Common myeloid progenitor, CD34-positive (primary cell): ENCODE measurements at regions not wholly inside any gene's neighbourhood (a gene's known extent, or its start where the extent isn't known, plus 50 kb on each side); places are given as distances from the start of the nearest gene placed in this dataset.

Source experiments
- CTCF ChIA-PET: fragments of 350-600 bp; sonication (Branson Sonifier 250); formaldehyde crosslinking; loops from one replicate; lab custom pipeline; 2021; ENCODE audit warnings: antibody characterized with exemption; lab: Charles Lee
- POLR2A ChIA-PET: fragments of 350-600 bp; sonication (Branson Sonifier 250); formaldehyde crosslinking; loops from one replicate; lab custom pipeline; 2021; ENCODE audit warnings: antibody characterized with exemption; lab: Charles Lee
- DNase-seq, 3 donors: peaks; one replicate each; pipeline versions ENCODE4 v3.0.0 to v3.0.0-alpha.2; 2013
- H3K27ac ChIP-seq, 2 experiments: 1 replicate in 1 of 2; 2 replicates in 1 of 2; pipeline ENCODE4 v1.7.0; 2013; ENCODE audit warnings: inconsistent platforms in 2 of 2, low read length in 2 of 2, mild to moderate bottlenecking in 2 of 2, low read depth in 1 of 2, moderate library complexity in 1 of 2; ENCODE audit not compliant: severe bottlenecking in 2 of 2, insufficient read depth in 1 of 2, poor library complexity in 1 of 2
- H3K27me3 ChIP-seq, 5 experiments: replicated peaks in 2 of 5; 1 replicate in 3 of 5; 2 replicates in 2 of 5; pipeline versions ENCODE4 v1.6.1 to v1.7.0; 2013; ENCODE audit warnings: low read length in 4 of 5, mild to moderate bottlenecking in 2 of 5, moderate library complexity in 2 of 5, inconsistent platforms in 1 of 5; ENCODE audit not compliant: insufficient read depth in 5 of 5, control insufficient read depth in 4 of 5
- H3K36me3 ChIP-seq, 4 experiments: 1 replicate in 2 of 4; 2 replicates in 2 of 4; pipeline versions ENCODE4 v1.6.1 to v1.7.0; 2013; ENCODE audit warnings: low read length in 3 of 4, control low read depth in 1 of 4, mild to moderate bottlenecking in 1 of 4; ENCODE audit not compliant: control insufficient read depth in 4 of 4, insufficient read depth in 4 of 4
- H3K4me1 ChIP-seq, 4 experiments: 1 replicate in 3 of 4; 2 replicates in 1 of 4; pipeline versions ENCODE4 v1.6.1 to v1.7.1; 2013; ENCODE audit warnings: low read length in 3 of 4, mild to moderate bottlenecking in 3 of 4, control low read depth in 1 of 4, inconsistent platforms in 1 of 4, moderate library complexity in 1 of 4; ENCODE audit not compliant: control insufficient read depth in 4 of 4, insufficient read depth in 4 of 4; ENCODE audit errors: control extremely low read depth in 1 of 4
- H3K4me3 ChIP-seq, 7 experiments: 1 replicate in 4 of 7; 2 replicates in 3 of 7; pipeline versions ENCODE4 v1.5.1 to v1.7.0; 2013; ENCODE audit warnings: mild to moderate bottlenecking in 7 of 7, low read length in 6 of 7, moderate library complexity in 6 of 7, inconsistent platforms in 2 of 7, low read depth in 2 of 7, control low read depth in 1 of 7; ENCODE audit not compliant: insufficient read depth in 4 of 7, control insufficient read depth in 1 of 7; ENCODE audit errors: extremely low read depth in 1 of 7
- H3K9me3 ChIP-seq, 5 experiments: 1 replicate in 4 of 5; 2 replicates in 1 of 5; pipeline versions ENCODE4 v1.6.1 to v1.7.1; 2013; ENCODE audit warnings: low read length in 4 of 5, mild to moderate bottlenecking in 2 of 5, inconsistent platforms in 1 of 5, low read depth in 1 of 5, moderate library complexity in 1 of 5; ENCODE audit not compliant: control insufficient read depth in 4 of 5, insufficient read depth in 2 of 5; ENCODE audit errors: control extremely low read depth in 1 of 5
- WGBS: methylation state at CpG from one replicate; pipeline ENCODE4 v1.1.5; 2013; ENCODE audit not compliant: insufficient coverage; 5-methylcytosine and 5-hydroxymethylcytosine counted together

- no peaks in the 10 kb centered on the region for H3K27me3 ChIP-seq
- ChIA-PET POLR2A (no interaction called here), CTCF (no interaction called here)
- no peak for DNase-seq
- no peaks in the 10 kb centered on the region for H3K36me3 ChIP-seq
- peaks cover 0 to 5% (median 1%) of the 10 kb centered on the region in 4 experiments for H3K4me1 ChIP-seq
- H3K27ac ChIP-seq: no peak overlapping the region
- peaks cover 0 to 2% (median 0%) of the 10 kb centered on the region in 5 experiments for H3K9me3 ChIP-seq
- WGBS: no CpG with 5 or more reads among the region's 1 CpG
- H3K4me3 ChIP-seq: no peak overlapping the region
Measured at GRCh38 chr1:67626861-67627235, 58.2 kb upstream of the GADD45A start.

GRCh38 chr1:67627336-67627735 is 57.7 kb upstream of the GADD45A start:
- H3K36me3 ChIP-seq: no peaks in the 10 kb centered on the region
- ChIA-PET POLR2A (no interaction called here), CTCF (no interaction called here)
- WGBS: 100% methylated on average over 2 of the region's 3 CpGs
- H3K27me3 ChIP-seq: no peaks in the 10 kb centered on the region
- H3K9me3 ChIP-seq: peaks cover 0 to 2% (median 0%) of the 10 kb centered on the region in 5 experiments
- no peak for DNase-seq
- no peak overlapping the region for H3K4me3 ChIP-seq
- H3K4me1 ChIP-seq: peaks cover 0 to 10% (median 5%) of the 10 kb centered on the region in 4 experiments
- no peak overlapping the region for H3K27ac ChIP-seq

GRCh38 chr1:67627906-67628305 is 57.1 kb upstream of the GADD45A start:
- H3K27ac ChIP-seq: no peak overlapping the region
- WGBS: 100% methylated on average over 3 of the region's 5 CpGs
- peaks cover 0 to 2% (median 0%) of the 10 kb centered on the region in 5 experiments for H3K9me3 ChIP-seq
- H3K4me1 ChIP-seq: peaks cover 0 to 15% (median 10%) of the 10 kb centered on the region in 4 experiments
- no peaks in the 10 kb centered on the region for H3K36me3 ChIP-seq
- ChIA-PET CTCF (no interaction called here), POLR2A (no interaction called here)
- H3K27me3 ChIP-seq: no peaks in the 10 kb centered on the region
- DNase-seq: no peak
- H3K4me3 ChIP-seq: no peak overlapping the region

GRCh38 chr1:67629370-67630075 is 55.5 kb upstream of the GADD45A start:
- H3K27ac ChIP-seq: no peak overlapping the region
- H3K9me3 ChIP-seq: peaks cover 0 to 2% (median 0%) of the 10 kb centered on the region in 5 experiments
- DNase-seq: no peak
- CTCF ChIA-PET: interaction anchor here (0.7 kb wide), 1 partner anchor 255 kb away, joined by 3 read pairs; no protein-coding TSS in a partner anchor
- no peaks in the 10 kb centered on the region for H3K36me3 ChIP-seq
- no peak overlapping the region for H3K4me3 ChIP-seq
- POLR2A ChIA-PET: no interaction called here
- WGBS: 100% methylated on average over 1 of the region's 1 CpG
- H3K27me3 ChIP-seq: no peaks in the 10 kb centered on the region
- peaks cover 13 to 29% (median 25%) of the 10 kb centered on the region in 4 experiments for H3K4me1 ChIP-seq

GRCh38 chr1:67630438-67631045 is 54.5 kb upstream of the GADD45A start:
- Histone ChIP-seq H3K4me3 (no peak overlapping the region), H3K9me3 (peaks cover 0 to 2% (median 0%) of the 10 kb centered on the region in 5 experiments), H3K4me1 (peaks cover 14 to 39% (median 35%) of the 10 kb centered on the region in 4 experiments), H3K36me3 (no peaks in the 10 kb centered on the region), H3K27me3 (no peaks in the 10 kb centered on the region), H3K27ac (no peak overlapping the region)
- ChIA-PET CTCF (no interaction called here), POLR2A (no interaction called here)
- WGBS: 100% methylated on average over 1 of the region's 2 CpGs
- no peak for DNase-seq

- H3K36me3 ChIP-seq: no peaks in the 10 kb centered on the region
- H3K4me1 ChIP-seq: peaks cover 20 to 56% (median 44%) of the 10 kb centered on the region in 4 experiments
- CTCF ChIA-PET: interaction anchor here (1.4 to 1.9 kb wide), 3 partner anchors 10 to 128 kb away, joined by 3 to 6 read pairs (median 4); no protein-coding TSS in a partner anchor
- WGBS: 64% methylated on average over 2 of the region's 6 CpGs
- DNase-seq: peak in 2 of 3 donors; percentile 37 to 46
- no peak overlapping the region for H3K4me3 ChIP-seq
- no peaks in the 10 kb centered on the region for H3K9me3 ChIP-seq
- no peaks in the 10 kb centered on the region for H3K27me3 ChIP-seq
- H3K27ac ChIP-seq: no peak overlapping the region
- POLR2A ChIA-PET: no interaction called here
Measured at GRCh38 chr1:67632356-67632755, 52.6 kb upstream of the GADD45A start.
